Stimulated activated CD4-positive, alpha-beta T cell treated with anti-CD3 and anti-CD28 coated beads, Interleukin-4, amount 100 ng/mL, for 48 hours (primary cell): ENCODE measurements at regions not wholly inside any gene's neighbourhood (a gene's known extent, or its start where the extent isn't known, plus 50 kb on each side); places are given as distances from the start of the nearest gene placed in this dataset.

Experiments
- DNase-seq, 2 donors: peaks; one replicate each; pipeline ENCODE4 v3.0.0-alpha.2; 2020; ENCODE audit warnings: low read depth in 2 of 2

DNA sequence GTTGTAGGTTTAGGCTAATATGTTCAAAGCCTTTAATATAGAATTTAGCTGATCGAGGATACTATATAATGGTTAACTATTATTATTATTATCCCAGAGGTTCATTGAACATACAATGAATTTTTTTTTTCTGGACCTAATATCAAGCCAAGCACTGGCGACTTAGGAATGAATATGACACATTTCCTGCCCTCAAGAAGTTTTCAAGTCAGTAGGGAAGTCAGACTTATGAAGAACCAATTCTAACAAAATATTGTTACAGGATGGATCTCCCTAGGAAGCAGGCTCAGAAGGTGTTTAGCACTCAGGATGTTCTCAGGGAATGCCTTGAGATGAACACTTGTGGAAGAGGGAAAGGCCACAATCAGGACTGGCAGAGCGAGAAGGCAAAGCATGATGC lies 211.8 kb upstream of the FGGY start:
- no peak for DNase-seq

DNA sequence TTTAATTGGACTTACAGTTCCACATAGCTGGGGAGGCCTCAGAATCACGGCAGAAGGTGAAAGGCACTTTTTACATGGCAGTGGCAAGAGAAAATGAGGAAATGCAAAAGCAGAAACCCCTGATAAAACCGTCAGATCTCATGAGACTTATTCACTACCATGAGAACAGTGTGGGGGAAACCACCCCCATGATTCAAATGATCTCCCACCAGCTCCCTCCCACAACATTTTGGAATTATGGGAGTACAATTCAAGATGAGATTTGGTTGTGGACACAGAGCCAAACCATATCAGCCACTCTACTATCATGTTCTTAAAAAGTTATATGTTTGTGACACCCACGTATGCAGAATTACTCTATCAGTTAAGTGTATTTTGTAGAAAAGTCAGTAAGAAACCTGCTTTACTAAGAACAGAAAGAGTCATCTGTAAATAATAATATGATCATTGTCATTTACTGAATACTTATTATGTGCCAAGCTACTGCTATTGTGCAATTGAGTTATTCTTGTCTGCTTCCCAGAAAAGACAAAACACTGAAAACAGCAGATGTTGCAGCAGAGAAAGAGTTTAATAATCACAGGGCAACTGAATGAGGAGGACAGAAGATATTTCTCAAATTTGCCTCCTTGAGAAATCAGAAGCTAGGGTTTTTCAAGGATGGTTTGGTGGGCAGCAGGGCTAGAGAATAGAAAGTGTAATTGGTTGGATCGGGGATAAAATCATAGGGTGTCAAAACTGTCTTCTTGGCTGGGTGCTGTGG lies 207.7 kb upstream of the FGGY start:
- no peak for DNase-seq

DNA sequence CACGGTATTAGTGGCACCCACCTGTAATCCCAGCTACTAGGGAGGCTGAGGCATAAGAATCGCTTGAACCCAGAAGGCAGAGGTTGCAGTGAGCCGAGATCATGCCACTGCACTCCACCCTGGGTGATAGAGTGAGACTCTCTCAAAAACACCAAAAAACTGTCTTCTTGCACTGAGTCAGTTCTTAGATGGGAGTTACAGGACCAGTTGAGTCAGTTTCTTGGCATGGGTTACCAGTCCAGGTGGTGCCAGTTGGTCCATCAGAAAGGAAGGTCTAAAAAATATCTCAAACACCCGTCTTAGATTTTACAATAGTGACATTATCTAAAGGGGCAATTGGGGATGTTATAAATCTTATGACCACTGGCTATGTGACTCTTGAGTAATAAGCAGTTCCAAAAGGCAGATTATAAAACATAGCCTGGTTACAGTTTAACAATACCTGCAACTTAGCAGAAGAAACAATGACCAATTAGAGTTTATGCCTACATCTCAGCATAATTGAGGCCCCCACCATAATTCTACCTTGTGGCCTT lies 206.9 kb upstream of the FGGY start:
- no peak for DNase-seq

DNA sequence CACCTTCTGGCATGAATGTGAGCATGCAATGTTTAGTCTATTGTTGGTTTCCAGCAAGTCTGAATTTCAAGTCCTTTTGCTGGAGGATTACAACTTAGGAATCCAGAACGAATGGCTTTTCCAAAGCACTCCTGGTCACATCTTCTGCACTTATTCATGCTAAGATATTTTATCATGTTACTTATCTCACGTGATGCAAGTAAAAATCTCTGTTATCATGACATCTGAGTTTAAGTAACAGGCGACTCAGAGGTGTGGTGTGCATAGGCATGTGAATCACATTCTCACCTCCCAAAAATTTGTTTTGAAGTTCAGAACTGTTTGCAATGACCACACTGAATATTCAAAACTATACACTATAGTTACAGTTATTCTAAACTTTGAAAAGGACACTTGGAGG lies 204.8 kb upstream of the FGGY start:
- no peak for DNase-seq

DNA sequence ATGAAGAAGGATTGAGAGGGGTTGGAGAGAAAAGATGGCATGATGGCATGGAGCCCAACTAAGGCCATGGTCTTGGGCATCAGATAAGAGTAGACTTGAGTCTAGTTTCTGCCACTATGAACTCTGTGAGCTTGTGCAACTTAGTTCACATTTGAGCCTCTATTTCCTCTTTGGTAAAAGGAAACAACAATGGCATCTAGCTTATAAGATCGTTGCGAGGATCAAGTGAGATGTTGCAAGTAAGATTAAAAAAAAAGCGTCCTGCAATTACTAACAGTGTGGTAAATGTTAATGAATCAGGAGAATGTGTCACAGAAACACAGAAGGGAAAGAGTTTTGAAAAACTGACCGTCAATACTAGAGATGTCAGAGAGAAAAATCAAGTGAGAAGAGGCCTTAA lies 202.9 kb upstream of the FGGY start:
- DNase-seq: no peak

DNA sequence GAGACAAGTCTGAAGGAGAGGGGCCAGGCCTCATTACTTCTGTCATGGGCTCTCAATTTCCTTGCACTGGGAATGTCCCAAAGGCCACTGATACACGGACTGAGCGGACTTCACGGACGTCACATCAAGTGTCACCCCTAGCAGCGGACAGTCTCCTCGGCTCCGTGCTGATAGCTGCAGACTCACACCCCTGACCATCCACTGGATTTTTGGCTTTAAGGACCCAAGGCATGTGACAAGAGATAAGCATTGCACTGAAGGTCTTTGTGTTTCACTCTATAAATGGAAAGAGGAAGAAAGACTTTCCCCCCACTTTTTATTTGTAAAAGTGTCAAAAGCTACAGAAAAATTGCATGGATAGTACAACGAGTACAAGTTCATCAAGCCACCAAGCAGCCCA lies 200.4 kb upstream of the FGGY start:
- DNase-seq: no peak

DNA sequence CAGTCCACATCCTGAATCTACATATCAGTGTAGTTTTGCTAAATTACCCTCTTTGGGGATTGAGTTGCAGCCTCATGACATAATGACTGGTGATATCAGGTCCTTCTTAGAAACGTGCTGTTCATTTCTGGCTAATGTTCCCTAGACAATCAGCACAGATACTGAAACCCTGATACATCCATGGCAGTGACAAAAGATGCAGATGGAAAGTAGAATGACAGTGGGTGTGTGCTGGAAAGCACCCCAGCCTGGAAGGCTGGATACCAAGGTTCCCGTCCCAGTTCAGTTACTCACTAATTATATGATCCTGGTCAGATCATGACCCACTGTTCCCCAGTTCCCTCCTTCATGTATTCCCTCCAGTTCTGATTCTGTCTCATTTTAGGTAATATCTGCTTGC lies 198.2 kb upstream of the FGGY start:
- DNase-seq: no peak

DNA sequence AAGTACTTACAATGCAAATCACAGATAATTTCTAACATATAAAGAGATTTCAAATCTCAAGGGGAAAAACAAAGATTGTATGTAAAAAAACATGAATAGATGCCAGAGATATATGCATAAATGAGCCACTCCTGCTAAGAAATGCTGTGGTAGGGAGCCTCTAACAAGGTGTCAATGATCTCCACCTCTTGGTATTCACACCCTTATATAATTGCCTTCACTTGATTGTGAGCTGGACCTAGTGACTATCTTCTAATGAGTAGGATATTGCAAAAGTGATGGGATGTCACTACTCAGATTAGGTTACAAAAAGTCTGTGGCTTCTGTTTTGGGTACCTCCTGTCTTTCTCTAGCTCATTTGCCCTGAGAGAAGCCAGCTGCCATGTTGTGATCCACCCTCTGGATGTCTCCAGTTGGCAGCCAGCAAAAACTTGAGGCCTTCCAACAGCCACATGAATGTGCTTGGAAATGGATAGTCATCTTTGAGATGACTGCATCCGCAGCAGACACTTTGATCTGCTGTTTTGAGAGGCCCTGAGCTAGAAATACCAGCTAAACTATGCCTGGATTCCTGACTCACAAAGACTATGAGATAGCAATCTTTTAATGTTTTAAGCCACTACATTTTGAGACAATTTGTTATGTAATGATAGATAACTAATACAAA lies 196.1 kb upstream of the FGGY start:
- no peak for DNase-seq

DNA sequence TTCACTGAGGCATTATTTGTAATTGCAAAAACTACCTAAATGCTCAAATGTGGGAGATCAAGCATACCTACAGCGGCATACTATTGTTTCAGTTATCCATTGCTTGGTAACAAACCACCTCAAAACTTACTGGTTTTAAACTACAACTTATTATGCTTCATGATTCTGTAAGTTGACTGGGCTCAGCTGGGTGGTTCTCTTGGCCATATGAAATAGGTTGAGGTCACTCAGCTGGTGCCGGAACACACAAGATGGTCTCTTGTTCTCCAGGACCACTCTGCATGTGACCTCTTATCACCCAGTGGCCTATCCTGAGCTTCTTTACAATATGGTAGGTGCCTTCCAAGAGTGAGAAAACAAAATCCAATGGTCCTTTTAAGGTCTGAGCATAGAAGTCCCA lies 195.4 kb upstream of the FGGY start:
- DNase-seq: no peak

DNA sequence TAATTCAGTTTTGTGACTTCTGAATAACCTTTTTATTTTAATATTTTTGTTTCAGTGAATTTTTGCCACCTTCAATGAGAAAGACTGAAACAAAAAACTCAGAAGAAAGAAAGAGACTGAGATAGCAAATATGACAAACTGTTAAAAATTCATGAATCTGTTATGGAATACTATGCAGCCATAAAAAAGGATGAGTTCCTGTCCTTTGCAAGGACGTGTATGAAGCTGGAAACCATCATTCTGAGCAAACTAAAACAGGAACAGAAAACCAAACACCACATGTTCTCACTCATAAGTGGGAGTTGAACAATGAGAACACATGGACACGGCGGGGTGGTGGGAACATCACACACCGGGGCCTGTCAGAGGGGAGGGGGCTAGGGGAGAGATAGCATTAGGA lies 193.4 kb upstream of the FGGY start:
- DNase-seq: no peak

DNA sequence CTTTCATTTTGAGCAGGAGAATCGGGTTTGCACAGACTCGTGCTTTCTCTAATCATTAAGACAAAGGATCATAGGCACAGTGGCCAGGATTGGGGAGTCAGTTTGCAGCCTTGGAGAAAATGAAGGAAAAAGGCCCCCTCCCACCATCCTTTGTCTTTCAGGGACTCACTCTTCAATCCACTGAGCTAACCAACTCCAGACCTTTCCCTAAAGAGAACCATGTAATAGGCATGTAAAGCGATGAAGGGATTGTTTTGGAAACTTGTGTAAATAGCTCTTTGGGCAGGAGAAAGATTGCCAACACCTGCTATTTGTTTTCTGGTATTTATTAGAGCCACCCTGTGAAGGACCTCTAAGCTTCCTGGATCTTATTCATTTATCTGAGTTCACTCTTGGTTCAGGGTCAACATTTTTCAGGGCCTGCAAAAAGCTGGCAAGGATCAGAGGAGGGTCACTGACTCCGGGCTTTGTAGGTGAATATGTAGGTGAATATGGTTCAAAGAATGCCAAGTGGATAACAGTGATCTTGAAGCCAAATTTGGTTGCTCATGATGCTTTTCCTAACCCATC lies 192.6 kb upstream of the FGGY start:
- no peak for DNase-seq

DNA sequence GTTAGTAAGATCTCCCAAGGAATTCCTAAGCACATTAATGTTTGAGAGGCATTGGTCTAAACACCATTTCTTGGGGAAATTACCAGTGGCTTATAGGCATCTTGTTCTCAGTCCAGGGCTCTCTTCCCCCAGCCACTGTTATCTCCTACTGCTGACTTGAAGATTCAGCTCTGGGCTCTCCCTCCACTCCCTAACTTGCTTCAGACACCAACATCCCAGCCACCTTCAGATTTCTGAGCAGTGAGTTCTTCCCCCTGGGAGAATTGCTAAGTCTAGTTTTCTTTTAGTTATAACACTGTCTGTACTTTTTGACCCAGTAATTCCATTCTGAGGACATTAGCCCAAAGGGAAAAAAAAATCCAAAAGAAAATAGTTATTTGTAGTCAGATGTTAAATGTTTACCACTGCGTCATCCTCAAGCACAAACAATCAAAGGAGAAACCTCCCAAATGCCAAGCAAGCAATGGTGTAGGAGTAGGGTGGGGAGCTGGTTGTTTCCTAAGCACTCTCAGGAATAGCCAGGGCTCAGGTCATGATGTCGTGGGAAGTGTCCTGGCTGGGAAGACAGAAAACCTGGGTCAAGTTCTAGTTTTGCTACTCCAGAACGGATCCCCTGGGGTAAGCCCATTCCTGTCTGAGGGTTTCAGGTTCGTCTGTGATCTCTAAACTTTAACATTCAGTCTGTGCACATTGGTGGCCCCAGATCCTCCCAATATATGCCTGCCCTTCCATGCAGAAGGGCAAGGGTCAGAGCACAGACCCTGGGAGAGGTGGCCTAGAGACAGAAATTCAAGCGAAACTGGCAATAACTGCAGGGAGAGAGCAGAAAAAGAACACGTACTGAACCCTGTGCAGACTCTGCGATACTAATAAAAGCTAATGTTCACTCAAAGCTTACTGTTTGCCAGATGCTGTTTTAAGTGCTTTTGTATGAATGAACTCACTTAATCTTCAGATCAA lies 191.1 kb upstream of the FGGY start:
- DNase-seq: no peak

DNA sequence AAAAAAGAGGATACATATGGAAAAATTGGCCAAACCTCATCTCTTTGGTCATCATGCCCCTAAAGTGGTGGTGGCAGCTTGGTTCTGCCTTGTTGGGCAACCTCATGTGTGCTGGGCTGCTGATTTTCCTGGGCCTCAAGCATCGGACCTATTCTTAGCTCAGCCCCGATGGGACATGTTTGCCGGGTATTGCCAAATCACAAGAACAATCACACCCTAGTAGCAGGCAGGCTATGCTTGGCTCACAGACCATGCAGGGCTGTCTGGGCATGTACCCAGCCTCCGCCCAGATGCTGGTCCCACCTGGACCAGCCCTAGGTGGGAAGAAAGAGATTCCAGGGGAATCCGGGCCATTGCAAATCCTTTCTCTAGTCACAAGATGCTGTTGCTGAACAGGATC lies 189.4 kb upstream of the FGGY start:
- DNase-seq: no peak

DNA sequence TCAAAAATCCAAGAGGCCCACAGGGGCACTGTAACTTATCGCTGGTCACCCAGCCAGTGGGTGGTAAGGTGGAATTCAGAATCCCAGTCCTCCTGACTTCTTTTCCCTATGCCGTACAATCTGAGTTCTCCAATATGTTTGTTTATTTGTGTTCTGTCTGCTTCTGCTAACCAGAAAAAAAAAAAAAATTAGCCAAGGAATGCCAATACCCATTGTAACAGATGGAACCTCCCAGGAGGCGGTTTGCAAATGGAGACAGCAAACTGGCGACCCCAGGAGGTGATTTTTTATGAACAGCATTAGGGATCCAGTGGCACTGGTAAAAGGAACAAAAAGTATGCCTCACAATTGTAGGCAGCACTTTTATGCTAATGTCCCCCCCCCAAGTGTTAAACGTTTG lies 189.0 kb upstream of the FGGY start:
- no peak for DNase-seq

DNA sequence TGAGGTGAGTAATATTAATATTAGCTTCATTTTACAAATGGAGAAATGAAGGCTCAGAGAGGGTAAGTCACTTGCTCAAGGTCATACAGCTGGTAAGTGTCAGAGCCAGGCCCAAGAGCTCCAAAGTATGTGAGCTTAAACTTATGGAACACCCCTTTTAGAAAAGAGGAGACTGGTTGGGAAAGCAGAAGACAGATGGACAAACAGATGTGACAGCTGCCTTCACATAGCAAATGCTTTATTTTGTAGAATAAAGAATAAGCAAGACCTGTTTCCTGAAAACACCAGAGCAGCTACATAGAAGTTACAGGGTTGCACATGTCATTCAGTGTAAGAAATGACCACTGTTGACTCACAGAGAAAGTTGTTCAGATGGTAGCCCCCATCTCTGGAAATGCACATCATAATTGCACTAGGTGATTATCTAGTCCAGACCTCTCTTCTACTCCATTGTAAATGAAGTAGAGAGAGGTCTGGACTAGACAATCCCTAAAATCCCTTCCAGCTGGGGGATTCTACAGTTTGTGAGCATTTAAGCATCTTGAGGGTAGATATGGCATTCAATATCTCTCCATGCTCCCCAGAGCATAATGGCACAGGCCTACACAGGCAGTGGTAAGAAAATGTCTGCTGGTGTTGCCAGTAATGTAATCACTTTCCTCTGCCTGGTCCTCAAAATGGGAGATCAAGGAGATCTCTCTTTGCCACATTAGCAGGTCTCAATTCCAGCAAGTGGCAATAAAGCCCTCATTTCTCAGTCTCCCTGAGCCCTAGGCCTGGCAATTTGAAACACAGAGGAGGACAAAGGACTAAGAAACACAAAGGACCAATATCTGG lies 188.2 kb upstream of the FGGY start:
- DNase-seq: no peak

DNA sequence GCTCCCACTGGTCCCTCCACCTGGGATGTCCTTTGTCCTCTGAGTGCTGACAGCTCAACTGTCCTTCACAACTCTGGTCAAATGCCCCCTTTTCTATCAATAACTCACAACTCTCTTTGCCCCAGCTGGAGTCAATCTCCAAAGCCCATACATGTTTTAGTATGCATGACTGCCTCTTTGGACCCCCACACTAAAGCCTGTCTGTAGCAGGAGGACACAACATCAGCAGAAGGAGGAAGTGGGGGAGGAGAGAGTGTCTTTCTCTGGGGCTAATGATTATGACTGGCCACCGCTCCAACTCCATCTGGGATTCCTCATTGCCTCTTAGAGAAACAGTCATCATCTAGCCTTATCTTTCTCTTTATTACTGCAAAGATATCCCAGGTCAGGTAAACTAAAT lies 186.6 kb upstream of the FGGY start:
- DNase-seq: no peak

DNA sequence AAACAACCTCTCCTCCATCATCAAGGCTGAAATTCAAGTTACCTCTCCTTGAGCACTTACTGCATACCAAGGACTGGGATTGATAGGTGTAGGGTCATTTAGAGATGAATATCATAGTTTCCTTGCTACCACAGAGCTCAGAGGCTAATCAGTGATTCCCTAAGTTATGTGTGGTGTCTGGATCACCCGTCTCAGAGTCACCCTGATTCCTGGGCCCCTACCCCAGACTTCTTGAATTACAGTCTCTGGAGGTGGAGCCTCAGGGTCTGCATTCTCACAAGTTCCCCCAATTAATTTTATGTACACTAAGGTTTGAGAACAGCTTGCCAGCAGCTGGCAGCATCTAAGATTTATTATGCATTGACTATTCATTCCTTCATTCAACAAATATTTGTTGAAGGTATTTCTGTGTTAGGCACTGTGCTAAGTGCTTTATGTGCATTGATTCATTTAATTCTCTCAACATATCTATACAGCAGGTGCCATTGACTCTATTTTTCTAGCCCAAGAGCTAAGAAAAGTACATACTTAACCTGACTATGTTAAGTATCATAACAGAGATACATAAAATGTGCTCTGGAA lies 182.9 kb upstream of the FGGY start:
- DNase-seq: no peak

DNA sequence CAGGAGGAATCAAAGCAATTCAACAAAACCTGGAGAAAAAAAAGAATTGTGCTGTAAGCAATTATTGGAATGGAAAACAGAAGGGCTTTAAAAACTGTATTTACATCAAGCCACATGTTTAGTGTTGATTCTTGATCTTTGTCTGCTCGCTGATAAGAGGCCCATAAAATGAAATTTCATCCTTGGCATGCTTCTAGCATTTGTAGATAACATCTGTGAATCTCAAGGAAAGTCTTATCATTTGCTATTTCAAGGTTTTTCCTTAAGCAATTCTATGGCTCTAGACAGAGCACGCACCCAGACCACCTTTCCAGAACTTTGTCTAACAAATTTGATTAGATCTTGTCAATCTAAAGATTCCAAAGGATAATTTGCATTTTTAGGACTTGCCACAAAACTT lies 181.0 kb upstream of the FGGY start:
- no peak for DNase-seq

DNA sequence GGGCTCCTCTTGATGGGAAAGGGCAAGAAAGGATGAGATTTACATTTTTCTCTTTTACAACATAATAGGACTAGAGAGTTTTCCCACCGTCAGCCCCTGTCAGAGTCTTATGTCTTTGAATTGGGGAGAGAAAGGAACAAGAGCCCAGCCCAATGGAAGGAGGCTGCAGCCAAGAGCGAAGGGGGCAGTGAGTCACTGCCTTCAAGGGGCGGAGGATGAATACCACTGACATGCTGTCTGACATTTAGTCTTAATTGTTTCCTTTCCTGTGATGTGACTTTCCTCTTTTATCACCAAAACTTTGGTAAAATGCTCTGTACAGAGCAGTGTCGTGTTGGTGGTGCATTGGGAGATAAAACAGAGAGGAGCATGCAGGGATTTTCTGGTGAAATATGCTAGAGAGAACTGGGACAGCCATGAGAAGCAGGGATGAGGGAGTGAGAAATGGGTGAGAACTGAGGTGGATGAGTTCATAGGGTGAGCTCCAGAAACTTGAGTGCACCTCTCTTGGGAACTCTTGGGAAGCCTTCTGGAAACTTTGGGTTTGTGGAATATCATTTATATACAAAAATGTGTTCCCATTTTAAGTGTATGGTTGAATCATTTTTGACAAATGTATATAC lies 179.9 kb upstream of the FGGY start:
- DNase-seq: no peak

DNA sequence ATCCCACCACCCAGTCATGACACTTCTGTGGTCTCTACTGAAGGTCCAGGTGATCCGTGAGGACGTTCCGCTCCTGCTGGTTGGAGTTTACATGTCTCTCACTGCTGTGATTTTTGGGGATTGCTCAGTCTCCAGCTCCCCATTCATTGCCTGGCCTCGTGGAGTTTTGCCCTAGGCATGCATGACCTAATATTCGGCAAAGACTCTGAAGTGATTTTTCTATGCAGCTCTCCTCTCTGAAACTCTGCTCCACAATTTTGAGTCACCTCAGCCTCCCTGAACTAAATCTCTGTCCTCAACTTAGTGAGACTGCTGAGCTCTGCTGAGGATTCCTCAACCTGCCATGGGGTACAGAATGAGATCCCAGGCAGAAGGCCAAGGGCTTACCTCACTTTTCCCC lies 174.4 kb upstream of the FGGY start:
- no peak for DNase-seq
